ENCODE measurements at regions not wholly inside any gene's neighbourhood (a gene's known extent, or its start where the extent isn't known, plus 50 kb on each side); places are given as distances from the start of the nearest gene placed in this dataset.

GRCh38 chr2:151063271-151063670 is 198.4 kb downstream of the RBM43 start:
- CTCF ChIA-PET: no interaction called here
- no peak overlapping the region for H2AFZ ChIP-seq (ENCODE audit: low read length)

GRCh38 chr2:151060287-151060686 is 201.4 kb downstream of the RBM43 start:
- TF ChIP-seq EZH2 (IDR thresholded peaks at IDR 0.05; ENCODE audit: low read length, unreplicated experiment) (no peak), CTCF (conservative IDR thresholded peaks at IDR 0.05; ENCODE audit: low read depth, low read length) (no peak), EZH2phosphoT487 (IDR thresholded peaks at IDR 0.05; ENCODE audit: borderline replicate concordance, low read length) (no peak)
- CTCF ChIA-PET: no interaction called here
- POLR2A ChIA-PET (ENCODE audit: unreplicated experiment): no interaction called here
- H3K9me3 ChIP-seq (ENCODE audit: low read length): no peaks in the 10 kb centered on the region
- H3F3A ChIP-seq (ENCODE audit: low read length, unreplicated experiment): no peaks in the 10 kb centered on the region
- no peaks in the 10 kb centered on the region for H3K79me2 ChIP-seq (ENCODE audit: low read length)
- H3K27ac ChIP-seq (ENCODE audit: low read length): no peak overlapping the region
- DNase-seq (no peak), ATAC-seq (no peak)
- H3K27me3 ChIP-seq (ENCODE audit: low read length): no peaks in the 10 kb centered on the region
- H3K4me3 ChIP-seq (ENCODE audit: low read length): no peak overlapping the region
- H3K9me2 ChIP-seq (replicated peaks; ENCODE audit: low read length): no peaks in the 10 kb centered on the region
- H3K36me3 ChIP-seq (ENCODE audit: low read depth, low read length): no peaks in the 10 kb centered on the region
- H4K20me1 ChIP-seq (ENCODE audit: low read length): no peaks in the 10 kb centered on the region
- peaks cover 9% of the 10 kb centered on the region for H3K4me1 ChIP-seq (ENCODE audit: insufficient read depth, low read length)
- no peak overlapping the region for H3K4me2 ChIP-seq (ENCODE audit: low read length)
- intact Hi-C loops (cut with micrococcal nuclease): no loop called here
- H3K9ac ChIP-seq (ENCODE audit: low read length): no peak overlapping the region
- no TSS peak for BruUV-seq (replicated peaks)
- H2AFZ ChIP-seq (ENCODE audit: low read length): no peak overlapping the region

More at GRCh38 chr2:151063271-151063670, 198.4 kb downstream of the RBM43 start:
- no peak overlapping the region for H3K4me2 ChIP-seq (ENCODE audit: low read length)
- TF ChIP-seq EZH2phosphoT487 (IDR thresholded peaks at IDR 0.05; ENCODE audit: borderline replicate concordance, low read length): no peak
- TF ChIP-seq EZH2 (IDR thresholded peaks at IDR 0.05; ENCODE audit: low read length, unreplicated experiment): no peak
- TF ChIP-seq CTCF (conservative IDR thresholded peaks at IDR 0.05; ENCODE audit: low read depth, low read length): no peak
- H3K9me3 ChIP-seq (ENCODE audit: low read length): no peaks in the 10 kb centered on the region
- no peak overlapping the region for H3K27ac ChIP-seq (ENCODE audit: low read length)
- H3K36me3 ChIP-seq (ENCODE audit: low read depth, low read length): no peaks in the 10 kb centered on the region
- H3K79me2 ChIP-seq (ENCODE audit: low read length): no peaks in the 10 kb centered on the region
- H3K4me1 ChIP-seq (ENCODE audit: insufficient read depth, low read length): peaks cover 11% of the 10 kb centered on the region
- H3K9me2 ChIP-seq (replicated peaks; ENCODE audit: low read length): no peaks in the 10 kb centered on the region
- POLR2A ChIA-PET (ENCODE audit: unreplicated experiment): interaction anchor here (0.6 kb wide), 1 partner anchor 378 kb away, joined by 4 read pairs; no protein-coding TSS in a partner anchor
- no peaks in the 10 kb centered on the region for H4K20me1 ChIP-seq (ENCODE audit: low read length)
- no peak overlapping the region for H3K4me3 ChIP-seq (ENCODE audit: low read length)
- no TSS peak for BruUV-seq (replicated peaks)
- DNase-seq (no peak), ATAC-seq (no peak)
- H3K27me3 ChIP-seq (ENCODE audit: low read length): no peaks in the 10 kb centered on the region
- no peak overlapping the region for H3K9ac ChIP-seq (ENCODE audit: low read length)
- no peaks in the 10 kb centered on the region for H3F3A ChIP-seq (ENCODE audit: low read length, unreplicated experiment)
- intact Hi-C loops (cut with micrococcal nuclease): no loop called here

- no peaks in the 10 kb centered on the region for H3K9me3 ChIP-seq (ENCODE audit: low read length)
- no peaks in the 10 kb centered on the region for H3K79me2 ChIP-seq (ENCODE audit: low read length)
- no peaks in the 10 kb centered on the region for H3K27me3 ChIP-seq (ENCODE audit: low read length)
- H3K4me1 ChIP-seq (ENCODE audit: insufficient read depth, low read length): peaks cover 27% of the 10 kb centered on the region
- DNase-seq (peak; percentile 55), ATAC-seq (no peak)
- no peak for TF ChIP-seq EZH2phosphoT487 (IDR thresholded peaks at IDR 0.05; ENCODE audit: borderline replicate concordance, low read length)
- TF ChIP-seq EZH2 (IDR thresholded peaks at IDR 0.05; ENCODE audit: low read length, unreplicated experiment): no peak
- TF ChIP-seq CTCF (conservative IDR thresholded peaks at IDR 0.05; ENCODE audit: low read depth, low read length): no peak
- no peaks in the 10 kb centered on the region for H3F3A ChIP-seq (ENCODE audit: low read length, unreplicated experiment)
- no peak overlapping the region for H3K9ac ChIP-seq (ENCODE audit: low read length)
- peak overlapping the region; percentile 25; the same call in 1 of the 2 replicates for H3K27ac ChIP-seq (ENCODE audit: low read length)
- no peak overlapping the region for H3K4me2 ChIP-seq (ENCODE audit: low read length)
- H3K4me3 ChIP-seq (ENCODE audit: low read length): no peak overlapping the region
- CTCF ChIA-PET: no interaction called here
- no peaks in the 10 kb centered on the region for H3K9me2 ChIP-seq (replicated peaks; ENCODE audit: low read length)
- no peaks in the 10 kb centered on the region for H4K20me1 ChIP-seq (ENCODE audit: low read length)
- POLR2A ChIA-PET (ENCODE audit: unreplicated experiment): no interaction called here
- intact Hi-C loops (cut with micrococcal nuclease): loop anchor here (10.0 kb wide), 2 partner anchors 372 to 432 kb away; no protein-coding TSS in a partner anchor
- no peaks in the 10 kb centered on the region for H3K36me3 ChIP-seq (ENCODE audit: low read depth, low read length)
- H2AFZ ChIP-seq (ENCODE audit: low read length): no peak overlapping the region
- no TSS peak for BruUV-seq (replicated peaks)
Observed at GRCh38 chr2:151056870-151057269, 204.8 kb downstream of the RBM43 start.

All from PC-3 (cell line).